ENCODE measurements at regions not wholly inside any gene's neighbourhood (a gene's known extent, or its start where the extent isn't known, plus 50 kb on each side); places are given as distances from the start of the nearest gene placed in this dataset.
"Not testable (repeated sequence)": the region's sequence is repeated elsewhere in the genome, so short reads cannot be mapped to it uniquely, and the experiment has no call there.

- not testable (repeated sequence) for TF ChIP-seq CTCF (IDR thresholded peaks at IDR 0.05 in 8 of 11, conservative IDR thresholded peaks at IDR 0.05 in 3 of 11); POLR2A (IDR thresholded peaks at IDR 0.05)
These were observed 233.4 kb downstream of the VGLL3 start for GRCh38 chr3:86757322-86758179.
